Activated CD4-positive, alpha-beta memory T cell treated with anti-CD3 and anti-CD28 coated beads, Interleukin-2, amount 10 ng/mL, durations not matched to agents 7 days and 5 days (primary cell): ENCODE measurements at regions not wholly inside any gene's neighbourhood (a gene's known extent, or its start where the extent isn't known, plus 50 kb on each side); places are given as distances from the start of the nearest gene placed in this dataset.
"Not testable (repeated sequence)": the region's sequence is repeated elsewhere in the genome, so short reads cannot be mapped to it uniquely, and the experiment has no call there.

Experiments
- CTCF ChIA-PET: fragments of 350-600 bp; sonication (Branson Sonifier 250); formaldehyde crosslinking; loops from one replicate; lab custom pipeline; 2021; ENCODE audit warnings: antibody characterized with exemption, inconsistent platforms; lab: Charles Lee
- POLR2A ChIA-PET: fragments of 350-600 bp; sonication (Branson Sonifier 250); formaldehyde crosslinking; loops from one replicate; lab custom pipeline; 2021; ENCODE audit warnings: antibody characterized with exemption; lab: Charles Lee
- DNase-seq: peaks from one replicate; pipeline ENCODE4 v3.0.0-alpha.2; 2020
- H3K27ac Mint-ChIP-seq: one replicate; pipeline ENCODE4 v1.8.0; 2021; ENCODE audit warnings: mild to moderate bottlenecking, mixed read lengths
- H3K27me3 Mint-ChIP-seq: one replicate; pipeline ENCODE4 v1.8.0; 2021; ENCODE audit warnings: mixed read lengths
- H3K36me3 Mint-ChIP-seq: one replicate; pipeline ENCODE4 v1.8.0; 2021; ENCODE audit warnings: low read depth, mixed read lengths
- H3K4me1 Mint-ChIP-seq: one replicate; pipeline ENCODE4 v1.8.0; 2021; ENCODE audit warnings: mixed read lengths
- H3K4me3 Mint-ChIP-seq: one replicate; pipeline ENCODE4 v1.8.0; 2021; ENCODE audit warnings: mild to moderate bottlenecking, mixed read lengths
- H3K9me3 Mint-ChIP-seq: one replicate; pipeline ENCODE4 v1.8.0; 2021; ENCODE audit warnings: mixed read lengths

- ChIA-PET POLR2A (no interaction called here), CTCF (no interaction called here)
- H3K9me3 Mint-ChIP-seq, result no peaks in the 10 kb centered on the region
Measured at GRCh38 chr9:79489261-79490000, 82.3 kb upstream of the TLE4 start.

GRCh38 chr9:79490657-79491248, 81.0 kb upstream of the TLE4 start:
- DNase-seq, result no peak
- no peaks in the 10 kb centered on the region for H3K27me3 Mint-ChIP-seq
- POLR2A ChIA-PET, result no interaction called here
- H3K36me3 Mint-ChIP-seq, result no peaks in the 10 kb centered on the region
- no peak overlapping the region for H3K4me3 Mint-ChIP-seq
- H3K9me3 Mint-ChIP-seq, result no peaks in the 10 kb centered on the region
- H3K27ac Mint-ChIP-seq, result no peak overlapping the region
- CTCF ChIA-PET, result no interaction called here
- H3K4me1 Mint-ChIP-seq, result no peaks in the 10 kb centered on the region

More at GRCh38 chr9:79489261-79490000, 82.3 kb upstream of the TLE4 start:
- no peak overlapping the region for H3K27ac Mint-ChIP-seq
- no peak overlapping the region for H3K4me3 Mint-ChIP-seq
- H3K4me1 Mint-ChIP-seq, result no peaks in the 10 kb centered on the region
- H3K36me3 Mint-ChIP-seq, result no peaks in the 10 kb centered on the region
- H3K27me3 Mint-ChIP-seq, result no peaks in the 10 kb centered on the region
- DNase-seq, result no peak

GRCh38 chr9:79492092-79493009, 79.4 kb upstream of the TLE4 start:
- Mint-ChIP-seq H3K27me3 (no peaks in the 10 kb centered on the region), H3K9me3 (no peaks in the 10 kb centered on the region), H3K4me3 (no peak overlapping the region), H3K27ac (no peak overlapping the region), H3K36me3 (no peaks in the 10 kb centered on the region), H3K4me1 (no peaks in the 10 kb centered on the region)
- CTCF ChIA-PET, result no interaction called here
- POLR2A ChIA-PET, result no interaction called here
- no peak for DNase-seq

GRCh38 chr9:79500196-79500864, 71.4 kb upstream of the TLE4 start:
- H3K27me3 Mint-ChIP-seq, DNase-seq, POLR2A ChIA-PET, H3K9me3 Mint-ChIP-seq, H3K27ac Mint-ChIP-seq, H3K4me3 Mint-ChIP-seq, CTCF ChIA-PET, H3K4me1 Mint-ChIP-seq, H3K36me3 Mint-ChIP-seq: not testable (repeated sequence)

- Mint-ChIP-seq H3K27me3 (no peaks in the 10 kb centered on the region), H3K4me1 (no peaks in the 10 kb centered on the region), H3K27ac (no peak overlapping the region), H3K9me3 (peaks cover 3% of the 10 kb centered on the region), H3K4me3 (no peak overlapping the region), H3K36me3 (no peaks in the 10 kb centered on the region)
- CTCF ChIA-PET, result no interaction called here
- POLR2A ChIA-PET, result no interaction called here
- DNase-seq, result no peak
Measured at GRCh38 chr9:79501546-79501945, 70.2 kb upstream of the TLE4 start.

- H3K9me3 Mint-ChIP-seq, result no peaks in the 10 kb centered on the region
- no peak overlapping the region for H3K4me3 Mint-ChIP-seq
- no peaks in the 10 kb centered on the region for H3K4me1 Mint-ChIP-seq
- POLR2A ChIA-PET, result no interaction called here
- CTCF ChIA-PET, result no interaction called here
- DNase-seq, result no peak
- H3K27ac Mint-ChIP-seq, result no peak overlapping the region
- H3K27me3 Mint-ChIP-seq, result no peaks in the 10 kb centered on the region
- H3K36me3 Mint-ChIP-seq, result no peaks in the 10 kb centered on the region
Measured at GRCh38 chr9:79507801-79508200, 64.0 kb upstream of the TLE4 start.

- H3K9me3 Mint-ChIP-seq, result no peaks in the 10 kb centered on the region
- H3K36me3 Mint-ChIP-seq, result no peaks in the 10 kb centered on the region
- DNase-seq, result no peak
- POLR2A ChIA-PET, result no interaction called here
- CTCF ChIA-PET, result no interaction called here
- H3K4me1 Mint-ChIP-seq, result no peaks in the 10 kb centered on the region
- H3K27me3 Mint-ChIP-seq, result no peaks in the 10 kb centered on the region
- no peak overlapping the region for H3K27ac Mint-ChIP-seq
- no peak overlapping the region for H3K4me3 Mint-ChIP-seq
Measured at GRCh38 chr9:79512251-79512650, 59.5 kb upstream of the TLE4 start.
